HEK293T (cell line): ENCODE measurements at regions not wholly inside any gene's neighbourhood (a gene's known extent, or its start where the extent isn't known, plus 50 kb on each side); places are given as distances from the start of the nearest gene placed in this dataset.
"Not testable (repeated sequence)": the region's sequence is repeated elsewhere in the genome, so short reads cannot be mapped to it uniquely, and the experiment has no call there.

Source experiments
- CTCF ChIA-PET: fragments of 350-600 bp; formaldehyde crosslinking; extraction: SDS; loops from one replicate; lab custom pipeline; 2021; ENCODE audit warnings: antibody characterized with exemption, inconsistent platforms; lab: Yijun Ruan, JAX
- POLR2A ChIA-PET: fragments of 350-600 bp; formaldehyde crosslinking; extraction: SDS; loops from one replicate; lab custom pipeline; 2020; ENCODE audit warnings: antibody characterized with exemption, inconsistent platforms; lab: Yijun Ruan, JAX
- DNase-seq: peaks from one replicate; pipeline ENCODE4 v3.0.0; 2012; ENCODE audit warnings: mixed read lengths; ENCODE audit errors: extremely low spot score
- ARNT ChIP-seq: fragments of 450-650 bp; IDR thresholded peaks from 2 replicates; pipeline ENCODE4 v1.6.1; 2017; ENCODE audit warnings: mild to moderate bottlenecking
- BHLHE40 ChIP-seq: fragments of 450-650 bp; IDR thresholded peaks from 2 replicates; pipeline ENCODE4 v1.6.1; 2016; ENCODE audit warnings: mild to moderate bottlenecking, moderate library complexity, borderline replicate concordance
- CTBP1 ChIP-seq: fragments of 450-650 bp; IDR thresholded peaks from 2 replicates; pipeline ENCODE4 v1.6.1; 2016; ENCODE audit warnings: borderline replicate concordance
- ELF4 ChIP-seq: fragments of 450-650 bp; IDR thresholded peaks from 2 replicates; pipeline ENCODE4 v1.6.1; 2017; ENCODE audit warnings: antibody characterized with exemption
- FOXA1 ChIP-seq: fragments of 450-650 bp; IDR thresholded peaks from 2 replicates; pipeline ENCODE4 v1.6.1; 2016; ENCODE audit warnings: mild to moderate bottlenecking
- FOXK2 ChIP-seq: fragments of 450-650 bp; IDR thresholded peaks from 2 replicates; pipeline ENCODE4 v1.6.1; 2016; ENCODE audit warnings: mild to moderate bottlenecking
- FOXM1 ChIP-seq: fragments of 450-650 bp; IDR thresholded peaks from 2 replicates; pipeline ENCODE4 v1.6.1; 2017; ENCODE audit warnings: mild to moderate bottlenecking, borderline replicate concordance
- HDGF ChIP-seq: fragments of 450-650 bp; IDR thresholded peaks from 2 replicates; pipeline ENCODE4 v1.6.1; 2017; ENCODE audit warnings: antibody characterized with exemption, borderline replicate concordance
- L3MBTL2 ChIP-seq: fragments of 450-650 bp; conservative IDR thresholded peaks from 2 replicates; pipeline ENCODE4 v1.6.1; 2016; ENCODE audit warnings: mild to moderate bottlenecking
- LEF1 ChIP-seq: fragments of 450-650 bp; IDR thresholded peaks from 2 replicates; pipeline ENCODE4 v1.6.1; 2017; ENCODE audit warnings: mild to moderate bottlenecking, borderline replicate concordance
- NFRKB ChIP-seq: fragments of 450-650 bp; IDR thresholded peaks from 2 replicates; pipeline ENCODE4 v1.6.1; 2016; ENCODE audit warnings: mild to moderate bottlenecking, moderate library complexity
- PKNOX1 ChIP-seq: fragments of 450-650 bp; IDR thresholded peaks from 2 replicates; pipeline ENCODE4 v1.6.1; 2016
- SP1 ChIP-seq: fragments of 450-650 bp; IDR thresholded peaks from 2 replicates; pipeline ENCODE4 v1.6.1; 2017
- SUZ12 ChIP-seq: fragments of 450-650 bp; IDR thresholded peaks from 2 replicates; pipeline ENCODE4 v1.6.1; 2016; ENCODE audit warnings: mild to moderate bottlenecking
- TARDBP ChIP-seq: fragments of 450-650 bp; IDR thresholded peaks from 2 replicates; pipeline ENCODE4 v1.6.1; 2016
- ZNF384 ChIP-seq: fragments of 450-650 bp; IDR thresholded peaks from 2 replicates; pipeline ENCODE4 v1.6.1; 2016

GRCh38 chr14:39680777-39681176, 248.5 kb upstream of the FBXO33 start:
- POLR2A ChIA-PET = no interaction called here
- CTCF ChIA-PET = no interaction called here
- no peak for TF ChIP-seq ARNT
- no peak for TF ChIP-seq ZNF384
- no peak for TF ChIP-seq CTBP1
- TF ChIP-seq NFRKB = no peak
- TF ChIP-seq L3MBTL2 = no peak
- no peak for TF ChIP-seq FOXK2
- no peak for TF ChIP-seq TARDBP
- TF ChIP-seq LEF1 = no peak
- TF ChIP-seq ELF4 = no peak
- no peak for TF ChIP-seq FOXM1
- no peak for TF ChIP-seq SUZ12
- no peak for TF ChIP-seq FOXA1
- TF ChIP-seq SP1 = no peak
- TF ChIP-seq HDGF = no peak
- DNase-seq = no peak

GRCh38 chr14:39673734-39674133, 241.5 kb upstream of the FBXO33 start:
- POLR2A ChIA-PET = no interaction called here
- CTCF ChIA-PET = no interaction called here
- TF ChIP-seq L3MBTL2 = no peak
- TF ChIP-seq LEF1 = no peak
- no peak for TF ChIP-seq FOXA1
- TF ChIP-seq FOXK2 = no peak
- no peak for TF ChIP-seq HDGF
- no peak for DNase-seq

GRCh38 chr14:39673270-39673711, 241.1 kb upstream of the FBXO33 start:
- TF ChIP-seq SUZ12 (no peak), ARNT (no peak), NFRKB (no peak), LEF1 (no peak), ZNF384 (no peak), BHLHE40 (no peak), CTBP1 (no peak), TARDBP (no peak), HDGF (no peak), FOXK2 (no peak), FOXA1 (no peak), FOXM1 (no peak)
- ChIA-PET CTCF (no interaction called here), POLR2A (no interaction called here)
- no peak for DNase-seq

GRCh38 chr14:39668449-39668848, 236.2 kb upstream of the FBXO33 start:
- ChIA-PET CTCF (no interaction called here), POLR2A (no interaction called here)
- TF ChIP-seq FOXK2 (no peak), ELF4 (no peak), L3MBTL2 (no peak), SUZ12 (no peak), ZNF384 (no peak), FOXA1 (no peak), LEF1 (no peak), SP1 (no peak)
- DNase-seq = no peak

GRCh38 chr14:39666386-39666785, 234.2 kb upstream of the FBXO33 start:
- no peak for DNase-seq
- TF ChIP-seq BHLHE40 (no peak), L3MBTL2 (no peak), NFRKB (no peak), PKNOX1 (no peak), TARDBP (no peak), ZNF384 (no peak), LEF1 (no peak), FOXM1 (no peak), HDGF (no peak), ELF4 (no peak), SP1 (no peak), FOXK2 (no peak), FOXA1 (no peak), CTBP1 (no peak), ARNT (no peak), SUZ12 (no peak)
- ChIA-PET POLR2A (no interaction called here), CTCF (no interaction called here)

GRCh38 chr14:39665075-39665475, 232.8 kb upstream of the FBXO33 start:
- no peak for DNase-seq
- POLR2A ChIA-PET = no interaction called here
- TF ChIP-seq CTBP1 (no peak), HDGF (no peak), FOXK2 (no peak), NFRKB (no peak)
- CTCF ChIA-PET = no interaction called here

- POLR2A ChIA-PET = no interaction called here
- CTCF ChIA-PET = no interaction called here
- no peak for DNase-seq
- no peak for TF ChIP-seq FOXM1
- TF ChIP-seq CTBP1 = no peak
- TF ChIP-seq PKNOX1 = no peak
- TF ChIP-seq SP1 = no peak
- no peak for TF ChIP-seq FOXA1
- no peak for TF ChIP-seq LEF1
- TF ChIP-seq ZNF384 = no peak
These were observed 232.4 kb upstream of the FBXO33 start for GRCh38 chr14:39664646-39665045.

- TF ChIP-seq FOXM1 (no peak), NFRKB (no peak), HDGF (no peak), CTBP1 (no peak), ZNF384 (no peak), PKNOX1 (no peak)
- CTCF ChIA-PET = no interaction called here
- POLR2A ChIA-PET = no interaction called here
- no peak for DNase-seq
These were observed 209.0 kb upstream of the FBXO33 start for GRCh38 chr14:39641224-39641623.

GRCh38 chr14:39639009-39639408, 206.8 kb upstream of the FBXO33 start:
- POLR2A ChIA-PET, DNase-seq, CTCF ChIA-PET: not testable (repeated sequence)
